Fibroblast of lung (primary cell): ENCODE measurements at regions not wholly inside any gene's neighbourhood (a gene's known extent, or its start where the extent isn't known, plus 50 kb on each side); places are given as distances from the start of the nearest gene placed in this dataset.
"Not testable (repeated sequence)": the region's sequence is repeated elsewhere in the genome, so short reads cannot be mapped to it uniquely, and the experiment has no call there.

Source experiments
- CTCF ChIP-seq, 2 donors: IDR thresholded peaks in 1 of 2; conservative IDR thresholded peaks in 1 of 2; 1 replicate in 1 of 2; 2 replicates in 1 of 2; pipeline ENCODE4 v1.5.1; 2011 to 2012; ENCODE audit warnings: low read length in 2 of 2, control low read depth in 1 of 2, inconsistent platforms in 1 of 2, low read depth in 1 of 2, mild to moderate bottlenecking in 1 of 2
- EZH2 ChIP-seq: IDR thresholded peaks from 2 replicates; pipeline ENCODE4 v1.5.1; 2012; ENCODE audit warnings: low read length, control low read depth, mild to moderate bottlenecking; ENCODE audit errors: missing control alignments

DNA sequence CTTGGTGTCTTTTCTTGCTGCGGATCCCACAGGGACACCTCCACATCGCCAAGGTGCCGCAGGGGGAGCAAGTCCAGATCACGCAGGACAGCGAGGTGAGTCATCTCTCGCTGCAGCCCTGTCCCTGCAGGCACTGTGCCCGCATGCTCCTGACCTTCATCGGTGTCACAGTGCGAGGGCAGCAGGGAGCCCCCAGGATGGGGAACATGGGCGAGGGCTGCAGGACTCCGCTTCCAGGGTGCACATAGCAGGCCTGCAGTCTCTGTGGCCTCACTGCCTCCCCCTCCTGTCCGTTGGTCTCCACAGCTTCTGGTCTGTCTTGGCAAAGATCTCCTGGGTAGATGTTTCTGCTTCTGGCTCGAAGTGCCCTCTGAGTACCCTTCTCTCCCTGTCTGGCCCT lies 71.2 kb upstream of the CRYM start:
- TF ChIP-seq CTCF (conservative IDR thresholded peaks at IDR 0.05 in 1 of 2, IDR thresholded peaks at IDR 0.05 in 1 of 2; ENCODE audit: low read depth in 1 of 2, low read length in 2 of 2); EZH2: not testable (repeated sequence)
